Tibial artery (tissue), 4 donors: ENCODE measurements at regions not wholly inside any gene's neighbourhood (a gene's known extent, or its start where the extent isn't known, plus 50 kb on each side); places are given as distances from the start of the nearest gene placed in this dataset.
"Not testable (repeated sequence)": the region's sequence is repeated elsewhere in the genome, so short reads cannot be mapped to it uniquely, and the experiment has no call there.

Source experiments
- DNase-seq, 2 donors: peaks; one replicate each; pipeline ENCODE4 v3.0.0-alpha.2; 2019
- H3K27ac ChIP-seq, 2 donors: fragments of 200-600 bp; sonication (generic) in 1 of 2; 1 replicate in 1 of 2; 2 replicates in 1 of 2; pipeline ENCODE4 v1.5.1; 2018 to 2019; ENCODE audit warnings: mild to moderate bottlenecking in 1 of 2
- H3K27me3 ChIP-seq, 2 donors: fragments of 200-600 bp; sonication (generic) in 1 of 2; one replicate each; pipeline versions ENCODE4 v1.5.1 to v1.6.0; 2016 to 2019
- H3K36me3 ChIP-seq, 3 donors: fragments of 200-600 bp; sonication (generic) in 2 of 3; one replicate each; pipeline ENCODE4 v1.5.1; 2016 to 2019; ENCODE audit warnings: mild to moderate bottlenecking in 2 of 3
- H3K4me1 ChIP-seq, 4 donors: fragments of 200-600 bp; sonication (generic) in 2 of 4; 1 replicate in 3 of 4; 2 replicates in 1 of 4; pipeline ENCODE4 v1.5.1; 2016 to 2019
- H3K4me3 ChIP-seq, 2 donors: fragments of 200-600 bp; sonication (generic) in 1 of 2; 1 replicate in 1 of 2; 2 replicates in 1 of 2; pipeline ENCODE4 v1.5.1; 2018 to 2019; ENCODE audit warnings: mild to moderate bottlenecking in 2 of 2
- H3K9me3 ChIP-seq, 3 donors: fragments of 200-600 bp; sonication (generic) in 1 of 3; one replicate each; pipeline ENCODE4 v1.5.1; 2016 to 2019
- CTCF ChIP-seq, 2 experiments: fragments of 200-600 bp in 1 of 2; fragments of 450-650 bp in 1 of 2; IDR thresholded peaks; one replicate each; pipeline ENCODE4 v1.5.1; 2017 to 2019; ENCODE audit warnings: antibody characterized with exemption in 2 of 2, mild to moderate bottlenecking in 1 of 2, moderate library complexity in 1 of 2
- intact Hi-C: fragments of 100-400 bp; cut with DNase I; formaldehyde crosslinking; loops from one replicate; pipeline ENCODE4 v1.15.0; 2023; ENCODE audit warnings: low total_unique reads

- intact Hi-C loops: no loop called here
- no peaks in the 10 kb centered on the region for H3K4me1 ChIP-seq
- no peak overlapping the region for H3K27ac ChIP-seq
- no peak overlapping the region for H3K4me3 ChIP-seq
- H3K27me3 ChIP-seq: no peaks in the 10 kb centered on the region
- no peaks in the 10 kb centered on the region for H3K36me3 ChIP-seq
- no peak for DNase-seq
- H3K9me3 ChIP-seq: no peaks in the 10 kb centered on the region
- TF ChIP-seq CTCF (IDR thresholded peaks at IDR 0.05): no peak
Measured at GRCh38 chr1:109838838-109839240, 71.8 kb upstream of the CSF1 start.

- Histone ChIP-seq H3K4me3 (no peak overlapping the region), H3K9me3 (no peaks in the 10 kb centered on the region), H3K36me3 (no peaks in the 10 kb centered on the region), H3K27me3 (no peaks in the 10 kb centered on the region), H3K4me1 (no peaks in the 10 kb centered on the region), H3K27ac (no peak overlapping the region)
- TF ChIP-seq CTCF (IDR thresholded peaks at IDR 0.05): no peak
- DNase-seq: no peak
- intact Hi-C loops: loop anchor here (1.0 kb wide), 1 partner anchor 57 kb away; no protein-coding TSS in a partner anchor
Measured at GRCh38 chr1:109837852-109838570, 72.6 kb upstream of the CSF1 start.

- H3K27ac ChIP-seq, H3K27me3 ChIP-seq, H3K4me1 ChIP-seq, H3K36me3 ChIP-seq, DNase-seq, H3K9me3 ChIP-seq, H3K4me3 ChIP-seq, intact Hi-C loops: not testable (repeated sequence)
Measured at GRCh38 chr1:109835645-109836044, 71.9 kb upstream of the EPS8L3 start.

GRCh38 chr1:109834951-109835350 lies 71.2 kb upstream of the EPS8L3 start:
- Histone ChIP-seq H3K27ac (no peak overlapping the region), H3K36me3 (no peaks in the 10 kb centered on the region), H3K4me1 (no peaks in the 10 kb centered on the region), H3K27me3 (no peaks in the 10 kb centered on the region), H3K9me3 (no peaks in the 10 kb centered on the region), H3K4me3 (no peak overlapping the region)
- intact Hi-C loops: no loop called here
- TF ChIP-seq CTCF (IDR thresholded peaks at IDR 0.05): no peak
- no peak for DNase-seq

GRCh38 chr1:109832945-109833344 lies 69.2 kb upstream of the EPS8L3 start:
- DNase-seq: no peak
- intact Hi-C loops: no loop called here
- H3K27ac ChIP-seq: no peak overlapping the region
- no peak for TF ChIP-seq CTCF (IDR thresholded peaks at IDR 0.05)
- H3K9me3 ChIP-seq: no peaks in the 10 kb centered on the region
- H3K4me1 ChIP-seq: peaks cover 0 to 18% (median 6%) of the 10 kb centered on the region in 4 donors
- H3K36me3 ChIP-seq: no peaks in the 10 kb centered on the region
- H3K4me3 ChIP-seq: no peak overlapping the region
- H3K27me3 ChIP-seq: no peaks in the 10 kb centered on the region

- H3K27ac ChIP-seq: peak overlapping the region; percentile 28 to 81
- H3K4me1 ChIP-seq: peaks cover 0 to 58% (median 40%) of the 10 kb centered on the region in 4 donors
- DNase-seq: no peak
- no peaks in the 10 kb centered on the region for H3K36me3 ChIP-seq
- no peak overlapping the region for H3K4me3 ChIP-seq
- TF ChIP-seq CTCF (IDR thresholded peaks at IDR 0.05): no peak
- H3K27me3 ChIP-seq: no peaks in the 10 kb centered on the region
- H3K9me3 ChIP-seq: no peaks in the 10 kb centered on the region
- intact Hi-C loops: no loop called here
Measured at GRCh38 chr1:109828756-109829505, 65.2 kb upstream of the EPS8L3 start.
